OCI-LY7 (cell line): ENCODE measurements at regions not wholly inside any gene's neighbourhood (a gene's known extent, or its start where the extent isn't known, plus 50 kb on each side); places are given as distances from the start of the nearest gene placed in this dataset.
"Not testable (repeated sequence)": the region's sequence is repeated elsewhere in the genome, so short reads cannot be mapped to it uniquely, and the experiment has no call there.

Source experiments
- EZH2phosphoT487 ChIP-seq: fragments of 200-600 bp; sonication (generic); IDR thresholded peaks from 2 replicates; pipeline ENCODE4 v1.6.1; 2018; ENCODE audit warnings: low read depth, borderline replicate concordance, mild to moderate bottlenecking, mixed run types, antibody characterized with exemption, low read length, moderate library complexity, mixed read lengths
- TF ChIP-seq, protein P1 (sequence below): fragments of 200-600 bp; sonication (generic); conservative IDR thresholded peaks from 2 replicates; pipeline ENCODE4 v1.5.1; 2014; ENCODE audit warnings: mild to moderate bottlenecking, antibody characterized with exemption, low read length, moderate library complexity, mixed read lengths

DNA sequence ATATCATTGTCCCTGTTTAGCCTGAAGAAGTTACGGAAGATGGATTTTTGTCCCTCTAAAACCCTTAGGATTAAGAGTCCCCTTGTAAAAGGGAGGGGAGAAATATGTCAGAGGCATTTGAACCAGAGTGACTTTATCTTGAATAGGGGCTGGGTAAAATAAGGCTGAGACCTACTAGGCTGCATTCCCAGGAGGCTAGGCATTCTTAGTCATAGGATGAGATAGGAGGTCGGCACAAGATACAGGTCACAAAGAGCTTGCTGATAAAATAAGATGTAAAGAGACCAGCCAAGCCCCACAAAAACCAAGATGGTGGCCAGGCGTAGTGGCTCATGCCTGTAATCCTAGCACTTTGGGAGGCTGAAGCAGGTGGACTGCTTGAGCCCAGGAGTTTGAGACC lies 60.0 kb upstream of the ARID1A start:
- TF ChIP-seq, protein P1, sequence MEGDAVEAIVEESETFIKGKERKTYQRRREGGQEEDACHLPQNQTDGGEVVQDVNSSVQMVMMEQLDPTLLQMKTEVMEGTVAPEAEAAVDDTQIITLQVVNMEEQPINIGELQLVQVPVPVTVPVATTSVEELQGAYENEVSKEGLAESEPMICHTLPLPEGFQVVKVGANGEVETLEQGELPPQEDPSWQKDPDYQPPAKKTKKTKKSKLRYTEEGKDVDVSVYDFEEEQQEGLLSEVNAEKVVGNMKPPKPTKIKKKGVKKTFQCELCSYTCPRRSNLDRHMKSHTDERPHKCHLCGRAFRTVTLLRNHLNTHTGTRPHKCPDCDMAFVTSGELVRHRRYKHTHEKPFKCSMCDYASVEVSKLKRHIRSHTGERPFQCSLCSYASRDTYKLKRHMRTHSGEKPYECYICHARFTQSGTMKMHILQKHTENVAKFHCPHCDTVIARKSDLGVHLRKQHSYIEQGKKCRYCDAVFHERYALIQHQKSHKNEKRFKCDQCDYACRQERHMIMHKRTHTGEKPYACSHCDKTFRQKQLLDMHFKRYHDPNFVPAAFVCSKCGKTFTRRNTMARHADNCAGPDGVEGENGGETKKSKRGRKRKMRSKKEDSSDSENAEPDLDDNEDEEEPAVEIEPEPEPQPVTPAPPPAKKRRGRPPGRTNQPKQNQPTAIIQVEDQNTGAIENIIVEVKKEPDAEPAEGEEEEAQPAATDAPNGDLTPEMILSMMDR: not testable (repeated sequence)
- TF ChIP-seq EZH2phosphoT487: not testable (repeated sequence)
